ENCODE measurements at regions not wholly inside any gene's neighbourhood (a gene's known extent, or its start where the extent isn't known, plus 50 kb on each side); places are given as distances from the start of the nearest gene placed in this dataset.

DNA sequence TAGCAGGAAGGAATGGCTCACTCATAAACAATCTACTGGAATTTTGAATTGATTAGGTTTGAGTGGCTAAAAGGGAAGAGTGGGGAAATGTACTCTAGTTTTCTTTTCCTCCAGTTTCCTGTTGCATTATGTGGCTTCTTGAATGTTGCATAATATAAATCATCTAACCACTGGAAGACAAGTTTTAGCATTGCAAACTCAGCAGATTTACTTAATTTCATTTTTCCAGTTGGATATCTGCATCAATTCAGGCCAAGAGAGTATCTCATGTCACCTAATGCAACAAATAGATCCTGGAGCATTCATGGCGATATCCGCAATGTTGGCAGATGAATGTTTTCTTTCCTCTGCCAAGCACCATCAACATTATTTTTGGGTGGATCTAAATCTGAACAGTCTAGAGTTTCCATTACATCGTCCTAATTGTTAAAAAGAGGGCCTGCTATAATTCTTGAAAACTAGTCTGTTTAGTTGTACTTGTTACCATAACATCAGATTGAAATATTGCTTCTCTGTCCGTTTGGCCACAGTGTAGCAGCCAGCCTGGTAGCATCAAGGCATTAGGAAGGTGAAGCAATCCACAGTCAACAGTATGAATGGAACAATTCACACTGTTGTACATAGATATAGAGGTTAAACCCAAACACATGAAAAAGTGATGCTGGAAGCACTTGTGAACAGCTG, 544.2 kb downstream of the ETNK1 start:
- Histone ChIP-seq H3K4me1 (ENCODE audit: insufficient read depth, low read length) (no peaks in the 10 kb centered on the region), H3K23me2 (ENCODE audit: insufficient read length, low read depth, low read length, poor library complexity, severe bottlenecking) (no peaks in the 10 kb centered on the region)
- WGBS (ENCODE audit: extremely low coverage, insufficient read length, low lambda C conversion rate), result no CpG with 5 or more reads among the region's 4 CpGs

More for the DNA sequence above, 544.2 kb downstream of the ETNK1 start:
- Histone ChIP-seq H3K18ac (ENCODE audit: insufficient read length, low read depth, low read length) (no peak overlapping the region), H4K5ac (ENCODE audit: insufficient read length, low read depth, low read length) (no peak overlapping the region), H2AK5ac (ENCODE audit: insufficient read length, low read length) (no peak overlapping the region), H3K27me3 (ENCODE audit: insufficient read depth, low read length) (no peaks in the 10 kb centered on the region), H4K91ac (ENCODE audit: insufficient read length, low read depth, low read length) (no peak overlapping the region), H3K4me2 (ENCODE audit: insufficient read depth, insufficient read length, low read length) (no peak overlapping the region), H4K20me1 (ENCODE audit: control insufficient read depth, insufficient read depth, insufficient read length) (no peaks in the 10 kb centered on the region), H3K23ac (ENCODE audit: insufficient read length, low read depth, low read length) (no peak overlapping the region), H3K79me2 (ENCODE audit: insufficient read depth, low read length) (no peaks in the 10 kb centered on the region), H4K8ac (replicated peaks; ENCODE audit: insufficient read length, low read depth, low read length) (no peak overlapping the region), H3K9ac (ENCODE audit: extremely low read depth, insufficient read length, low read length) (no peak overlapping the region), H2AFZ (ENCODE audit: low read length) (no peak overlapping the region), H2BK12ac (ENCODE audit: insufficient read length, low read depth, low read length) (no peak overlapping the region), H3K4ac (ENCODE audit: low read depth, low read length) (no peak overlapping the region), H3K9me3 (ENCODE audit: control insufficient read depth, low read depth, low read length) (no peaks in the 10 kb centered on the region), H2BK120ac (ENCODE audit: low read depth, low read length, poor library complexity, severe bottlenecking) (no peak overlapping the region), H3K79me1 (ENCODE audit: insufficient read depth, low read depth, low read length, poor library complexity, severe bottlenecking) (no peaks in the 10 kb centered on the region), H3T11ph (ENCODE audit: low read length) (no peak overlapping the region), H3K27ac (ENCODE audit: insufficient read length, low read depth, low read length) (no peak overlapping the region), H3K14ac (ENCODE audit: insufficient read depth, low read length) (no peak overlapping the region), H2BK5ac (ENCODE audit: insufficient read length, low read length) (no peak overlapping the region), H2BK15ac (ENCODE audit: low read depth, low read length) (no peak overlapping the region), H2BK20ac (ENCODE audit: low read depth, low read length, poor library complexity, severe bottlenecking) (no peak overlapping the region), H3K56ac (ENCODE audit: insufficient read length, low read depth, low read length) (no peak overlapping the region)
- Mint-ChIP-seq H3K27ac (no peak overlapping the region), H3K4me3 (no peak overlapping the region; a peak in 1 of 5 replicates), H3K9me3 (peaks cover 10 to 13% of the 10 kb centered on the region in 2 experiments), H3K4me1 (no peaks in the 10 kb centered on the region), H3K27me3 (ENCODE audit: low read depth) (no peaks in the 10 kb centered on the region), H3K36me3 (ENCODE audit: insufficient read depth in 1 of 3, low read depth in 3 of 3) (peaks cover 1 to 21% (median 5%) of the 10 kb centered on the region in 3 experiments; a peak in 3 of 7 replicates)
- TF ChIP-seq, protein P1, sequence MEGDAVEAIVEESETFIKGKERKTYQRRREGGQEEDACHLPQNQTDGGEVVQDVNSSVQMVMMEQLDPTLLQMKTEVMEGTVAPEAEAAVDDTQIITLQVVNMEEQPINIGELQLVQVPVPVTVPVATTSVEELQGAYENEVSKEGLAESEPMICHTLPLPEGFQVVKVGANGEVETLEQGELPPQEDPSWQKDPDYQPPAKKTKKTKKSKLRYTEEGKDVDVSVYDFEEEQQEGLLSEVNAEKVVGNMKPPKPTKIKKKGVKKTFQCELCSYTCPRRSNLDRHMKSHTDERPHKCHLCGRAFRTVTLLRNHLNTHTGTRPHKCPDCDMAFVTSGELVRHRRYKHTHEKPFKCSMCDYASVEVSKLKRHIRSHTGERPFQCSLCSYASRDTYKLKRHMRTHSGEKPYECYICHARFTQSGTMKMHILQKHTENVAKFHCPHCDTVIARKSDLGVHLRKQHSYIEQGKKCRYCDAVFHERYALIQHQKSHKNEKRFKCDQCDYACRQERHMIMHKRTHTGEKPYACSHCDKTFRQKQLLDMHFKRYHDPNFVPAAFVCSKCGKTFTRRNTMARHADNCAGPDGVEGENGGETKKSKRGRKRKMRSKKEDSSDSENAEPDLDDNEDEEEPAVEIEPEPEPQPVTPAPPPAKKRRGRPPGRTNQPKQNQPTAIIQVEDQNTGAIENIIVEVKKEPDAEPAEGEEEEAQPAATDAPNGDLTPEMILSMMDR (conservative IDR thresholded peaks at IDR 0.05), result no peak
- no peak for DNase-seq
